ENCODE measurements at regions not wholly inside any gene's neighbourhood (a gene's known extent, or its start where the extent isn't known, plus 50 kb on each side); places are given as distances from the start of the nearest gene placed in this dataset.
A peak's percentile ranks its signal among the peaks of the same experiment; 100 is the strongest.

DNA sequence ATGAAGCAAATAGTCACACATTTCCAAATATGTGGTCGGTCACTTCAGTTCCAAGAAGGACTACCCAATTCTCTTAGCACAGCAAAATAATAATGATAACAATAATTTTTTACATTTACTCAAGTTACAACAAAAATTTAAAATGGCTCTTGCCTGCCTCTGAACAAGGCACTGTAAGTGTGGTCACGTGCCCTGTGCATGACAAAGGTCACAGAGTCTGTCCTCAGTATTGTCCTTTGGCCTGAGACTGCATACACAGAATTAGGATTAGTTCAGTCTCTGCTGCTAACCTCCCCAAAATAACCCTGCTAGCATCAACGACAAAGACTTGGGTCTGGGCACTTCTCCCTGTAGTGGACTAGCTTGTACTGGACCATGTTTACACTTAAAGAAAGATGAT is 297.1 kb upstream of the DUSP10 start:
- no peak for DNase-seq
- no peak for ATAC-seq
- intact Hi-C loops (cut with DNase I, micrococcal nuclease), result no loop called here

DNA sequence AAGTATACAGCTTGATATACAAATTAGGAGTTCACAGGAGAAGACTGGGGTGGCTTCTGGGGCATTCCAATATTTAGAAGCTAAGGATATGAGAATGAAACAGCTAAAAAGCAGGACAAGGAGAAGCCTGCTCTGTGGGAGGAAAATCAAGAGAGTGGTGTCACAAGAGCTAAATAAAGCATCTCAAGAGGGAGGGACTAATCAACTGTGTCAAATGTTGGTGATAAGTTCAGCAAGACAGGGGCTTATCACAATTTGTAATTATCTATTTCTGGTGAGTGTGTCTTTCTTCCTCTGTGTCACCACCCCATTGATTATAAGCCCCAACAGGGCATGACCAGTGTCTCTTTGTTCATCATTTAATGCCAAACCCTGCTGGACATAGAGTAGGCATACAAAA is 295.8 kb upstream of the DUSP10 start:
- ATAC-seq (no peak), DNase-seq (no peak)
- intact Hi-C loops (cut with DNase I, micrococcal nuclease), result no loop called here

GRCh38 chr1:222034790-222035189 is 292.9 kb upstream of the DUSP10 start:
- no peak for ATAC-seq
- intact Hi-C loops (cut with DNase I, micrococcal nuclease), result no loop called here

GRCh38 chr1:222033450-222033849 is 291.6 kb upstream of the DUSP10 start:
- intact Hi-C loops (cut with DNase I, micrococcal nuclease), result no loop called here
- no peak for ATAC-seq
- DNase-seq, result no peak

More at GRCh38 chr1:222034790-222035189, 292.9 kb upstream of the DUSP10 start:
- DNase-seq, result no peak

DNA sequence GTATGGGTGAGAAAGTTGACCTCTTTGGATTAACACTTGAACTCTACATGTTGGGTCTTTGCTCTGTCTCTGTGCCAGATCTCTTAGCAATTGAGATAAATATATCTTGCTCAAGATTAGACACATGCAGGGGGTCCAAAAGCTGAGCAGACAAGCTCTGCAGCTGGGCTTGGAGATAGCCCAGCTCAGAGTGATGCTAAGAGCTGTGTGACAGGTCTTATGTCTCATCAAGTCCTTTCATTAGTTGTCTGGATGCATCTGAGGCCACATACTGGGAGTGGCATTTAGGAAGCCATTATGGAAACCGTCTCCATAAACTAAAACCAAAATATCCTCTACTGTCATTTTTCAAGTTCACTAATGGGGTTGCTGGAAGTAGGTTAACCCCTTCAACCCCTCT is 289.4 kb upstream of the DUSP10 start:
- no peak for ATAC-seq
- no peak for DNase-seq
- intact Hi-C loops (cut with DNase I, micrococcal nuclease), result no loop called here

GRCh38 chr1:222028676-222029075 is 286.8 kb upstream of the DUSP10 start:
- intact Hi-C loops (cut with DNase I, micrococcal nuclease), result no loop called here
- no peak for DNase-seq
- ATAC-seq, result no peak

GRCh38 chr1:222028116-222028515 is 286.2 kb upstream of the DUSP10 start:
- intact Hi-C loops (cut with DNase I, micrococcal nuclease), result no loop called here
- DNase-seq (no peak), ATAC-seq (no peak)

DNA sequence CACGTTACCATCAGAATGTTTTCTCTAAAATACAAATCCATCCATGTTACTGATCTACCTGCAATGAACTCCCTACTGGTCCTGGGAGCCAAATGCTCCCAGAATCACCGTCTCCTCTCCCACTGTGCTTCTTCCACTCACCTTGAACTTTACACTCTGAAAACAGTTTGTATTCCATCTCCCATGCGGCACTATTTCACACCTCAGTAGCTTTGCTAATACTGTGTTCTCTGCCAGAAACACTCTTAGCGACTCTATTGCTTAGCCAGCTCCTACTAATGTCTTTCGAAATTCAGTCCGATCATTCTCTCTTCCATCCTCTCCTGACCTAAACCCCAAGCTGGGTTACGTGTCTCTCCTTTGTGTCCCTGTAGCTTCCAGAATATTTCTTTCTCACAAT is 284.4 kb upstream of the DUSP10 start:
- ATAC-seq, result no peak
- DNase-seq, result no peak
- intact Hi-C loops (cut with DNase I, micrococcal nuclease), result no loop called here

DNA sequence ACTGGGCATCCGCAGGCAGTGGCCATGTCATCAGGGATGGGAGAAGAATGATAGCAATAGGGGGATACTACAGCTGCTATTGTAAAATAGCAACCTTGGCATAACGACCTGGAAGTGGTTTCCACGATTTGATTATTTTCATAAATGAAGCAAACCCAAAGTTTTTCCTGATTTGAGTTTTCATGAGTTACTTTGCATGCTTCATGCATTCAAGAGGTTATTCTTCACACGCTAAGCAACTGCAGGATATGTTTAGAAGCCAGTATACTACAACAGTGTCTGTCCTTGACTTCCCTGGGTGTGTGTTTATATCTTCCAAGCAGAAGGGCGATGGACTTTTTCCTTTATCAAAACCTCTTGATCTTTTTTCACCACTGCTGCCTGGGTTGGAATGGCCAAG is 281.1 kb upstream of the DUSP10 start:
- intact Hi-C loops (cut with DNase I, micrococcal nuclease), result no loop called here
- ATAC-seq, result no peak
- no peak for DNase-seq

DNA sequence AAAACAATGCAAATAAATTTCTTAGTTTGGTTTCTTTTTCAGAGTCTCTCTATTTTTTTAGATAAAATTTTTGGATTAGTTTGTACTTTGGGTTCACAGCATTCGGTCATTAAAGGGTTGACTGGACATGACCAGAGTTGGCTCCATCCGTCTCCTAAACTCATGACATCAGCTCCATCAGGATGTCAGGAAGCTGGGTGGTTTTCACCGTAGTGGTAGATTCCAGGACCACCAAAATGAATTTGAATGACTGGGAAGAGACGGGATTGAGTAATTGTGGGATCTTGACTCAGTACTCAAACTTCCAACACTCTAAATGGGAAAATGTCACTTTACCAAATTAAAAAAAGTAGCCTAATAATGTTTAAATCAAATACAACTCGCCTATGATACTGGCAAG is 279.2 kb upstream of the DUSP10 start:
- intact Hi-C loops (cut with DNase I, micrococcal nuclease), result no loop called here
- no peak for ATAC-seq
- DNase-seq, result no peak

- DNase-seq, result no peak
- no peak for ATAC-seq
- intact Hi-C loops (cut with DNase I, micrococcal nuclease), result no loop called here
Observed at GRCh38 chr1:222020553-222020952, 278.7 kb upstream of the DUSP10 start.

DNA sequence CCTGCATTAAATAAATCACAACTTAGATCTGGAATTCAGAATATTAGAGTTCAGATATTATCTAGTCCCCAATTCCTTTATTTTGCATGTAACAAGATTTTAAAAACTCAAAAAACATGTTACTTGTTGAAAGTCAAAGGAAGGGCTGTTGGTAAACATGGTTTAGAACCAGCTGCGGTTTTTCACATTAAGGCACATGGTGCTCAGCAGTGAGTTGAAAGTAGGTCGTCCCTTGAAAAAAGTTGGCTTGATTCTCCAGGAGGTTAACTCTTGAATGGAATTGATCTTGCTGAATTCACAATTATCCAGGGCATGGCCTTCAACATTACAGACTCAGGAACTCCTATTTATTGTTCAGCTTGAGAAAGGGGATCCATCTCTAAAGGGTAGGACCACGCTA is 277.1 kb upstream of the DUSP10 start:
- ATAC-seq (no peak), DNase-seq (no peak)
- intact Hi-C loops (cut with DNase I, micrococcal nuclease), result no loop called here

DNA sequence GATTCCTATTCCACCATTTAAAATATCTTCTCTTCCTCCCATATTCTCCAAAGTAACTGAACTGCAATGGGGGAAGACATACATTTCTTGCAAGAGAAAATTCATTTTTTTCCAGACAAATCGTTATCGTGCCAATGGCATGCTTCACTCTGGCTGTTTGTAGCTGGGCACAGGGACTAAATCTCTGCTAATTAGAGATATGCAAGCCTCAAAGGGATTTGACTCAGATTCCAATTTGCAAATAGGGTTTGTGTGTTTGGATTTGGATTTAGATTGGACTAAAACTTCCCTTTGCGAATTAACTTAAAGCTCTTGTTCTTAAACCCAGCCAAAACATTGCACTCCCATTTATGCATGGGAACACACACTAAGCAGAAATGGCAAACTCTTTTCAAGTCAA is 276.2 kb upstream of the DUSP10 start:
- ATAC-seq (no peak), DNase-seq (no peak)
- intact Hi-C loops (cut with DNase I, micrococcal nuclease), result no loop called here

- intact Hi-C loops (cut with DNase I, micrococcal nuclease), result no loop called here
- DNase-seq (no peak), ATAC-seq (no peak)
Observed at GRCh38 chr1:222015686-222016085, 273.8 kb upstream of the DUSP10 start.

- DNase-seq (no peak), ATAC-seq (no peak)
- intact Hi-C loops (cut with DNase I, micrococcal nuclease), result no loop called here
Observed at GRCh38 chr1:222014001-222014400, 272.1 kb upstream of the DUSP10 start.

DNA sequence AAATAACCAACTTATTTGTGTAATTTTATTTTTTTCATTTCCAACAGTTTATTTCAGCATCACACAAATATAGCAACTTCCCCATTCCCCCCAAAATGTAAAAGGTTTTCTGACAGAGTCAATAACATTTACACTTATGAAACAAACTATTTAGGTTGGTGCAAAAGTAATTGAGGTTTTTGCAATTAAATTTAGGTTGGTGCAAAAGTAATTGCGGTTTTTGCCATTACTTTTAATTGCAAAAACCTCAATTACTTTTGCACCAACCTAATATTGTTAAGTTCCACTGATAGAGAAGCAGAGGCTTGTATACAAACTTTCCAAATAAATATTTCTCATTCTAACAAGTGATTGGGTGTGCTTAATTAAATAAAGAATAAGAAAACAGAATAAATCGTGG is 270.9 kb upstream of the DUSP10 start:
- intact Hi-C loops (cut with DNase I, micrococcal nuclease), result no loop called here
- ATAC-seq (no peak), DNase-seq (no peak)

GRCh38 chr1:222010306-222010705 is 268.4 kb upstream of the DUSP10 start:
- ATAC-seq, result no peak
- intact Hi-C loops (cut with DNase I, micrococcal nuclease), result no loop called here
- DNase-seq, result no peak

DNA sequence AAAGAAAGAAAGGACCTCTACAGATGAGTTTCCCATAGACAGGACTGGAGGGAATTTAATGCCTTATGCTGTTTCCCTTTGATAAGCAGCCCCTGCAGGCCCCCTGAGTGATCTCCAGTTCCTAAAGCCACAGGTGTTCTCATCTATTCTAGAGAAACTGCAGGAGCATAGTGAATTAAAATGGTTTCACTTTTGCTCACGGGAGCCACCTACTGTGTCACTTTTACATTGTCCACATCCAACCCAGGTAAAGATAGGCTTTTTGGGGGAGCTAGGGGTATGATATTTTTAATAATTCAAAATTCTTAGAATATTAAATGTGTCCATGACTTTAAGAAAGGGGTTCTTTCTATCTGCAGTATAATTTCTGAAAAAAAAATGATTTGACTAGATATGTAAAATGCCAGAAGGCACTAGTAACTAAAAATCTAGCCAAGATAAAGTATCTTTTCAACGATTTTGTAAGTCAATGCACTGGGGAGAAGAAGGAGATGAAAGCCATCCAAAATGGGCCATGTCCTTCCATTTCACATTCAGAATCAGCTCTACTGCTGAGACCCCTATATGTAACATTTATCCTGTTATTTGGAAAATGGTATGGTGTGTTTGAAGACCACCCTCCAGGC is 267.3 kb upstream of the DUSP10 start:
- intact Hi-C loops (cut with DNase I, micrococcal nuclease), result no loop called here
- peak; percentile 36 for ATAC-seq
- DNase-seq, result no peak

- intact Hi-C loops (cut with DNase I, micrococcal nuclease), result no loop called here
- ATAC-seq (no peak), DNase-seq (no peak)
Observed at GRCh38 chr1:222006715-222007114, 264.8 kb upstream of the DUSP10 start.

- intact Hi-C loops (cut with DNase I, micrococcal nuclease), result no loop called here
- ATAC-seq, result no peak
- no peak for DNase-seq
Observed at GRCh38 chr1:222004784-222005183, 262.9 kb upstream of the DUSP10 start.

DNA sequence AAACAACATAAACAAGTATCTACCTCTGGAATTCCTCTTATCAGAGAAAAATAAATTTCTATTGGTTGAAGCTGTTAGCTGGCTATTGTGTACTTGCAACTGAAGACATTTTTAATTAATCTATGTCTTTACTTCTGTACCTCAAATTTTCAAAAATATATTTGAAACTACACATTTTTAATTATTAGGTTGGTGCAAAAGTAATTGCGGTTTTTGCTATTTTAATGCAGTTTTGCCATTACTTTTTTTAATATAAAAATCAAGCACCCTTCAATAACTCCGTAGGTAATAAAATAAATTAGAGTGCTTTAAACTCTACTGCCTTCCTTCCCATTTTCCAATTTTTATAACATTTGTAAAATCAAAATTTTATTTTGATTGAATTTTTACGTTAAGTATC is 262.1 kb upstream of the DUSP10 start:
- ATAC-seq, result no peak
- DNase-seq, result no peak
- intact Hi-C loops (cut with DNase I, micrococcal nuclease), result no loop called here

DNA sequence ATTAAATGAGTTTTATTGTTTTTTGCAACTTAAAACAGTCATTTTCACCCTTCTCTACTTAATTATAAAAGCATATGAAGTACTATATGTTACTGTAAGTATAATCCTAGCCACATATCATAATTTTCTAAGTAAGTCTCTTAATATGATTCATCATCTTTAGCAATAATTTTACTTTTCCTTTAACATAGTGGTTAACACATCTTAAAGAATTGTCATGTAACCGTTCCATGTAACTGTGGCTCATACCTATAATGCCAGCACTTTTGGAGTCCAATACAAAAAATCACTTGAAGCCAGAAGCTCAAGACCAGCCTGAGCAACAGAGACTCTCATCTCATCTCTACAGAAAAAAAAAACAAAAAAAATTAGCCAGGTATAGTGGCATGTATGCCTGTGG is 260.6 kb upstream of the DUSP10 start:
- intact Hi-C loops (cut with DNase I, micrococcal nuclease), result no loop called here
- no peak for ATAC-seq
- DNase-seq, result no peak
